ENCODE measurements at regions not wholly inside any gene's neighbourhood (a gene's known extent, or its start where the extent isn't known, plus 50 kb on each side); places are given as distances from the start of the nearest gene placed in this dataset.

DNA sequence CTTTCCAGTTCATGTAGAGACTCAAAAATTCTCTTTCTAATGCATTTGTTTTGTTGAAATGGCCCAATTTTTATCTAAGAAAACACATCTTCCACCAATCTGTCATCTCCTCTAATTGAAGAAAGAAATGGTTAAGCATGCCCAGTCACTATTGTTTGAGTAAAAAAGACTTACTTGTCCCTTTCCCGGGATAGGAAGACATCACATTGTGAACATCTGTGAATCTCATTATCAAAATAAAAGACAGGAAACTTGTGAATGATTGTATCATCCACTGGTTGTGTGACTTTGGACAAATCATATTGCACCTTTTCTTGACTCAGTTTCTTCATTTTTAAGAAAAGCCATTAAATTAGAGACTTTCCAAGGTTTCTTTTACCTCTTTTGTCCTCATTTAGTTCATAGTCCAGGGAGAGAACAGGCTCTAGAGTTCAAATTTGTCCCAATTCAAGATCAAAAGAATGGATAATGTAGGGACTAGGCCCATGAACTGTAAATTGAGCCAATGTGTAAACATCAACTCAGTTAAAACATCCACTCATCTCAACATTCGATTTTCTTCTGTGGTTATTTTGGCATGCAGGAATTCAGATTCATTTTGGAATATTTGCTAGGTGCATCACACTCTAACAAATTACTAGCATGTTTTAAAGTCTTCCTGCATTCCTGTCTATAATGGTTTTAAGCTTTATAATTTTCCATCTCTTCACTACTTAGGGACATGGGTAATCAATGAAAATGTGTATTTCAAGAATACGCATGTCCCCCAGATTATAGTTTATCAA lies 838.0 kb upstream of the WWC1 start:
- H3K9me3 ChIP-seq = no peaks in the 10 kb centered on the region
- no peaks in the 10 kb centered on the region for H3K36me3 ChIP-seq
- H3K4me1 ChIP-seq = no peaks in the 10 kb centered on the region
- TF ChIP-seq, protein P1, sequence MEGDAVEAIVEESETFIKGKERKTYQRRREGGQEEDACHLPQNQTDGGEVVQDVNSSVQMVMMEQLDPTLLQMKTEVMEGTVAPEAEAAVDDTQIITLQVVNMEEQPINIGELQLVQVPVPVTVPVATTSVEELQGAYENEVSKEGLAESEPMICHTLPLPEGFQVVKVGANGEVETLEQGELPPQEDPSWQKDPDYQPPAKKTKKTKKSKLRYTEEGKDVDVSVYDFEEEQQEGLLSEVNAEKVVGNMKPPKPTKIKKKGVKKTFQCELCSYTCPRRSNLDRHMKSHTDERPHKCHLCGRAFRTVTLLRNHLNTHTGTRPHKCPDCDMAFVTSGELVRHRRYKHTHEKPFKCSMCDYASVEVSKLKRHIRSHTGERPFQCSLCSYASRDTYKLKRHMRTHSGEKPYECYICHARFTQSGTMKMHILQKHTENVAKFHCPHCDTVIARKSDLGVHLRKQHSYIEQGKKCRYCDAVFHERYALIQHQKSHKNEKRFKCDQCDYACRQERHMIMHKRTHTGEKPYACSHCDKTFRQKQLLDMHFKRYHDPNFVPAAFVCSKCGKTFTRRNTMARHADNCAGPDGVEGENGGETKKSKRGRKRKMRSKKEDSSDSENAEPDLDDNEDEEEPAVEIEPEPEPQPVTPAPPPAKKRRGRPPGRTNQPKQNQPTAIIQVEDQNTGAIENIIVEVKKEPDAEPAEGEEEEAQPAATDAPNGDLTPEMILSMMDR (IDR thresholded peaks at IDR 0.05) = no peak
- DNase-seq (ENCODE audit: low spot score) = no peak
- no peak overlapping the region for H3K4me3 ChIP-seq
- no peak overlapping the region for H3K27ac ChIP-seq
- H3K27me3 ChIP-seq = no peaks in the 10 kb centered on the region

DNA sequence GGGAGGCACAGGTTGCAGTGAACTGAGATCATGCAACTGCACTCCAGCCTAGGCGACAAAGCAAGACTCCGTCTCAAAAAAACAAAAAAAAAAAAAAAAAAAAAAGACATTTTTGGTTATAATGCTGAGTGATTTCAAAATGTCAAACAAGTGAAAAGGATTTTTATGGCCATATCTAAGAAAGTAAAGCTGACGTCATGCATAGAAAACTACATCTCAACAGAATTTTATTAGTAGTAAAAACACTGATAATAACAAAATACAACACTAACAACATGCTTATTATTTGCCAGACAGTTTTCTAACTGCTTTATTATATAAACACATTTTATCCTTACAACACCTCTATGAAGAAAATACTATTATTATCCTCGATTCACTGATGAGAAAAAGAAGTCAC lies 833.0 kb upstream of the WWC1 start:
- no peak for DNase-seq (ENCODE audit: low spot score)
- Histone ChIP-seq H3K36me3 (no peaks in the 10 kb centered on the region), H3K27me3 (no peaks in the 10 kb centered on the region), H3K9me3 (no peaks in the 10 kb centered on the region), H3K27ac (no peak overlapping the region), H3K4me3 (no peak overlapping the region), H3K4me1 (no peaks in the 10 kb centered on the region)
- TF ChIP-seq, protein P1 (IDR thresholded peaks at IDR 0.05) = no peak

DNA sequence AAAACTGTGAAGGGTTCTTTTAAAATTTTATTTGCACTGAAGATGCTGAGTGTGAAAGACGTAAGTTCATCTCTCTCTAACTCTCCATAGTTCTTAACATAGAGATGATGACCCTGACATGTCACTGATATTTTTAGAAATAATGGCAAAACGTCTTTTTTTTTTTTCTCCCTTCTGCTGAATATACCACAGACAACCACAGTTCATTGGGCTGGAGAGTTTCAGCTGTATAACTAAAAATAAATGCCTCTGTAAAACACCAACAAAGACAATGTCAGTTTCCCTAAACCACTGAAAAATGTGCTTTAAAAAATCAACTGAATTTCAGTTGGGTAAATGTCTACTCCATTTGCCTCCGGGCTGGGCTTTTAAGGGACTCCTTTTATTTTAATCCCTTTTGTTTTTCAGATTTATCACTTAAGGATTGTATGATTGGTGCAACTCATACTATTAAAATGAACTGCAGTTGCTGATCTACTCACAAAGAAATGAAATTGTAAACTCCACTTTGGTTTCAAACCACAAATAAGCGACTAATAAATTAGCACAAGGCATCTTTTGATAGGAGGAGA lies 830.9 kb upstream of the WWC1 start:
- Histone ChIP-seq H3K36me3 (no peaks in the 10 kb centered on the region), H3K27ac (no peak overlapping the region), H3K4me1 (no peaks in the 10 kb centered on the region), H3K4me3 (no peak overlapping the region), H3K9me3 (no peaks in the 10 kb centered on the region), H3K27me3 (no peaks in the 10 kb centered on the region)
- TF ChIP-seq, protein P1 (IDR thresholded peaks at IDR 0.05) = no peak
- no peak for DNase-seq (ENCODE audit: low spot score)

DNA sequence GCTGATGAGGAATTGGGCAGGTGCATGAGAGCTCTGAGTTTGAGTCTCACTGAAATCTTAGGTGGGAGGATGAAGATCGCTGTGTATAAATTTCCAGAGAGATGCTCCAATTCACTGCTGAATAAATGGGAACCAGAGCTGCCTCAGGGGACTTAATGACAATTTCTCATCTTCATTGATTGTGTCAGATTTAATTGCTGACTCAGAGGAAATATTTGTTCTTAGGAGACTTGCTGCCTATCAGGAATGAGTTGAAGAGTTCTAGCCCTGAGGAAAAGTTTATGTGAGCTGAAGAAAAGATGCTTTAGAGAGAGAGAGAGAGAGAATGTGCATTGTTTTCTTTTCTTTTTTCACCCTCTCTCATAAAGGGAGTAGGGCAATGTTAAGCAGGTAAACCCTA lies 827.5 kb upstream of the WWC1 start:
- H3K4me3 ChIP-seq = no peak overlapping the region
- TF ChIP-seq, protein P1 (IDR thresholded peaks at IDR 0.05) = no peak
- H3K27ac ChIP-seq = no peak overlapping the region
- no peak for DNase-seq (ENCODE audit: low spot score)
- no peaks in the 10 kb centered on the region for H3K9me3 ChIP-seq
- H3K27me3 ChIP-seq = no peaks in the 10 kb centered on the region
- no peaks in the 10 kb centered on the region for H3K36me3 ChIP-seq
- H3K4me1 ChIP-seq = no peaks in the 10 kb centered on the region

DNA sequence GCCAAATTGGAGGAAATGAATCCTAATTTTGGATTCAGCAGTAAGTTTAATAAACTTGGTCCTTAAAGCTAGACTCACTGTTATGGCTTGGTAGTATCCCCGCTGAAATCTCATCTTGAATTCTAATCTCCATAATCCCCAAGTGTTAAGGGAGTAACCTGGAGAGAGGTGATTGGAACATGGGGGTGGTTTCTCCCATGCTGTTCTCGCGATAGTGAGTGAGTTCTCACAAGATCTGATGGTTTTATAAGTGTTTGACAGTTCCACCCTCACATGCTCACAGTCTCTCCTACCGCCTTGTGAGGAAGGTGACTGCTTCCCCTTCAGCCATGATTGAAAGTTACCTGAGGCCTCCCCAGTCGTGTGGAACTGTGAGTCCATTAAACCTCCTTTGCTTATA lies 824.5 kb upstream of the WWC1 start:
- no peaks in the 10 kb centered on the region for H3K4me1 ChIP-seq
- H3K36me3 ChIP-seq = no peaks in the 10 kb centered on the region
- TF ChIP-seq, protein P1 (IDR thresholded peaks at IDR 0.05) = no peak
- H3K27ac ChIP-seq = no peak overlapping the region
- H3K4me3 ChIP-seq = no peak overlapping the region
- no peaks in the 10 kb centered on the region for H3K27me3 ChIP-seq
- DNase-seq (ENCODE audit: low spot score) = no peak
- no peaks in the 10 kb centered on the region for H3K9me3 ChIP-seq
